ENCODE measurements at regions not wholly inside any gene's neighbourhood (a gene's known extent, or its start where the extent isn't known, plus 50 kb on each side); places are given as distances from the start of the nearest gene placed in this dataset.
"Not testable (repeated sequence)": the region's sequence is repeated elsewhere in the genome, so short reads cannot be mapped to it uniquely, and the experiment has no call there.

- not testable (repeated sequence) for TF ChIP-seq CTCF (IDR thresholded peaks at IDR 0.05; ENCODE audit: low read depth, low read length, poor library complexity, severe bottlenecking); EZH2phosphoT487 (IDR thresholded peaks at IDR 0.05; ENCODE audit: borderline replicate concordance, low read length)
These were observed 140.8 kb downstream of the CWH43 start for GRCh38 chr4:49126858-49127257.

All from DOHH2 (cell line).